Body of pancreas (tissue), 4 donors: ENCODE measurements at regions not wholly inside any gene's neighbourhood (a gene's known extent, or its start where the extent isn't known, plus 50 kb on each side); places are given as distances from the start of the nearest gene placed in this dataset.

Experiments used
- CTCF ChIP-seq, 7 experiments: fragments of 450-650 bp in 4 of 7; fragments of 200-600 bp in 3 of 7; sonication (generic) in 3 of 7; IDR thresholded peaks; one replicate each; pipeline ENCODE4 v1.5.1; 2016 to 2019; ENCODE audit warnings: antibody characterized with exemption in 7 of 7
- POLR2A ChIP-seq, 3 donors: fragments of 450-650 bp; IDR thresholded peaks; one replicate each; pipeline ENCODE4 v1.6.1; 2016; ENCODE audit warnings: antibody characterized with exemption in 3 of 3, mild to moderate bottlenecking in 2 of 3

- TF ChIP-seq CTCF (IDR thresholded peaks at IDR 0.05), result no peak
- no peak for TF ChIP-seq POLR2A (IDR thresholded peaks at IDR 0.05)
Measured at GRCh38 chr5:8304341-8304740, 435.4 kb downstream of the MTRR start.
